ENCODE measurements at regions not wholly inside any gene's neighbourhood (a gene's known extent, or its start where the extent isn't known, plus 50 kb on each side); places are given as distances from the start of the nearest gene placed in this dataset.
A peak's percentile ranks its signal among the peaks of the same experiment; 100 is the strongest.

- Histone ChIP-seq H3K9me3 (ENCODE audit: control insufficient read depth, insufficient read depth, low read depth, low read length) (no peaks in the 10 kb centered on the region), H3K36me3 (ENCODE audit: control insufficient read depth in 2 of 2, insufficient read depth in 1 of 2, low read length in 2 of 2) (no peaks in the 10 kb centered on the region), H3K4me1 (ENCODE audit: control insufficient read depth, insufficient read depth, low read length) (no peaks in the 10 kb centered on the region), H3K4me3 (ENCODE audit: low read depth, low read length) (no peak overlapping the region), H3K27ac (ENCODE audit: extremely low read depth, low read depth, low read length) (no peak overlapping the region)
- ChIA-PET POLR2A (no interaction called here), CTCF (interaction anchor here (0.6 to 2.5 kb wide), 14 partner anchors 9 to 1746 kb away, joined by 3 to 11 read pairs (median 3); no protein-coding TSS in a partner anchor)
- peak; percentile 74 for TF ChIP-seq ZNF654 (tag by site-specific recombination; IDR thresholded peaks at IDR 0.05; ENCODE audit: low read depth)
- TF ChIP-seq SP3 (tag by site-specific recombination; IDR thresholded peaks at IDR 0.05) = no peak
- TF ChIP-seq ZBTB1 (tag by site-specific recombination; IDR thresholded peaks at IDR 0.05) = no peak
Observed at GRCh38 chr14:28608851-28609828, 157.4 kb upstream of the FOXG1 start.

- TF ChIP-seq OSR2 (tag by site-specific recombination; IDR thresholded peaks at IDR 0.05) = no peak
- TF ChIP-seq YY2 (tag by site-specific recombination; IDR thresholded peaks at IDR 0.05) = no peak
- TF ChIP-seq AEBP2 (tag by site-specific recombination; IDR thresholded peaks at IDR 0.05; ENCODE audit: borderline replicate concordance) = no peak
- no peak for TF ChIP-seq ZNF596 (tag by site-specific recombination; IDR thresholded peaks at IDR 0.05)
- TF ChIP-seq IKZF3 (tag by site-specific recombination; IDR thresholded peaks at IDR 0.05) = no peak
- no peak for TF ChIP-seq ZNF449 (tag by site-specific recombination; IDR thresholded peaks at IDR 0.05)
- TF ChIP-seq ZNF707 (tag by site-specific recombination; IDR thresholded peaks at IDR 0.05) = no peak
- TF ChIP-seq ZNF26 (tag by site-specific recombination; IDR thresholded peaks at IDR 0.05) = no peak
- no peak for TF ChIP-seq ZNF501 (tag by site-specific recombination; IDR thresholded peaks at IDR 0.05)
- TF ChIP-seq ZNF148 (tag by site-specific recombination; IDR thresholded peaks at IDR 0.05; ENCODE audit: borderline replicate concordance) = no peak
- no peak for TF ChIP-seq SP3 (tag by site-specific recombination; IDR thresholded peaks at IDR 0.05)
- no peak for TF ChIP-seq ZFP69B (tag by site-specific recombination; IDR thresholded peaks at IDR 0.05)
- TF ChIP-seq GFI1B (tag by site-specific recombination; IDR thresholded peaks at IDR 0.05) = no peak
- Histone ChIP-seq H3K27ac (ENCODE audit: extremely low read depth, low read depth, low read length) (no peak overlapping the region), H3K4me1 (ENCODE audit: control insufficient read depth, insufficient read depth, low read length) (no peaks in the 10 kb centered on the region), H3K36me3 (ENCODE audit: control insufficient read depth in 2 of 2, insufficient read depth in 1 of 2, low read length in 2 of 2) (no peaks in the 10 kb centered on the region), H3K4me3 (ENCODE audit: low read depth, low read length) (no peak overlapping the region), H3K9me3 (ENCODE audit: control insufficient read depth, insufficient read depth, low read depth, low read length) (no peaks in the 10 kb centered on the region)
- POLR2A ChIA-PET = no interaction called here
- CTCF ChIA-PET = no interaction called here
Observed at GRCh38 chr14:28612414-28612813, 154.2 kb upstream of the FOXG1 start.

All from HEK293 (cell line).